CD14-positive monocyte (primary cell): ENCODE measurements at regions not wholly inside any gene's neighbourhood (a gene's known extent, or its start where the extent isn't known, plus 50 kb on each side); places are given as distances from the start of the nearest gene placed in this dataset.

Experiments used
- DNase-seq, 3 donors: peaks; one replicate each; pipeline ENCODE4 v3.0.0-alpha.2; 2011 to 2022
- H2AFZ ChIP-seq: 2 replicates; pipeline ENCODE4 v1.6.0; 2012; ENCODE audit warnings: mild to moderate bottlenecking, low read depth, low read length, inconsistent platforms; ENCODE audit not compliant: insufficient read depth, poor library complexity, severe bottlenecking
- H3K27ac ChIP-seq, 2 donors: 1 replicate in 1 of 2; 2 replicates in 1 of 2; pipeline ENCODE4 v1.5.1; 2012 to 2013; ENCODE audit warnings: low read length in 2 of 2, control low read depth in 1 of 2, inconsistent platforms in 1 of 2, low read depth in 1 of 2, mild to moderate bottlenecking in 1 of 2
- H3K27me3 ChIP-seq, 2 donors: one replicate each; pipeline versions ENCODE4 v1.6.0 to v1.6.1; 2011 to 2013; ENCODE audit warnings: low read length in 2 of 2; ENCODE audit not compliant: control insufficient read depth in 2 of 2, insufficient read depth in 2 of 2
- H3K36me3 ChIP-seq, 2 donors: replicated peaks in 1 of 2; 1 replicate in 1 of 2; 2 replicates in 1 of 2; pipeline versions ENCODE4 v1.5.1 to v1.6.1; 2012 to 2013; ENCODE audit warnings: low read length in 2 of 2, control low read depth in 1 of 2, inconsistent platforms in 1 of 2, mild to moderate bottlenecking in 1 of 2; ENCODE audit not compliant: insufficient read depth in 2 of 2, control insufficient read depth in 1 of 2
- H3K4me1 ChIP-seq, 2 donors: 1 replicate in 1 of 2; 2 replicates in 1 of 2; pipeline versions ENCODE4 v1.5.1 to v1.6.1; 2012 to 2013; ENCODE audit warnings: low read length in 2 of 2, control low read depth in 1 of 2, inconsistent platforms in 1 of 2, mild to moderate bottlenecking in 1 of 2, moderate library complexity in 1 of 2; ENCODE audit not compliant: insufficient read depth in 2 of 2, control insufficient read depth in 1 of 2
- H3K4me2 ChIP-seq: replicated peaks from 2 replicates; pipeline ENCODE3; 2012; ENCODE audit warnings: low read length, moderate library complexity, mild to moderate bottlenecking; ENCODE audit not compliant: poor library complexity, severe bottlenecking; ENCODE audit errors: extremely low read depth
- H3K4me3 ChIP-seq, 3 experiments: fragments of 200-600 bp in 1 of 3; sonication (generic) in 1 of 3; replicated peaks in 1 of 3; 1 replicate in 2 of 3; 2 replicates in 1 of 3; pipeline ENCODE4 v1.5.1; 2011 to 2013; ENCODE audit warnings: low read length in 3 of 3, mild to moderate bottlenecking in 3 of 3, control low read depth in 2 of 3, low read depth in 2 of 3, inconsistent platforms in 1 of 3, moderate library complexity in 1 of 3
- H3K79me2 ChIP-seq: 2 replicates; pipeline ENCODE4 v1.6.0; 2012; ENCODE audit warnings: mild to moderate bottlenecking, control low read depth, inconsistent platforms, low read length, moderate library complexity; ENCODE audit not compliant: insufficient read depth
- H3K9ac ChIP-seq: 2 replicates; pipeline ENCODE4 v1.6.0; 2017; ENCODE audit warnings: low read length, mild to moderate bottlenecking; ENCODE audit not compliant: insufficient read depth, poor library complexity, severe bottlenecking
- H3K9me3 ChIP-seq, 2 donors: replicated peaks in 1 of 2; 1 replicate in 1 of 2; 2 replicates in 1 of 2; pipeline versions ENCODE4 v1.5.1 to v1.6.1; 2012 to 2013; ENCODE audit warnings: low read length in 2 of 2, control low read depth in 1 of 2; ENCODE audit not compliant: control insufficient read depth in 1 of 2, insufficient read depth in 1 of 2
- H4K20me1 ChIP-seq: 2 replicates; pipeline ENCODE4 v1.6.0; 2012; ENCODE audit warnings: mild to moderate bottlenecking, low read length, control low read depth, moderate library complexity; ENCODE audit not compliant: insufficient read depth
- H3K27ac Mint-ChIP-seq, 7 donors: one replicate each; pipeline ENCODE4 v1.8.0; 2020; ENCODE audit warnings: mild to moderate bottlenecking in 7 of 7, mixed read lengths in 7 of 7, moderate library complexity in 6 of 7, inconsistent platforms in 2 of 7
- H3K27me3 Mint-ChIP-seq, 3 donors: one replicate each; pipeline ENCODE4 v1.8.0; 2021 to 2022; ENCODE audit warnings: low read depth in 3 of 3, mild to moderate bottlenecking in 3 of 3, mixed read lengths in 3 of 3, moderate library complexity in 3 of 3, inconsistent platforms in 1 of 3
- H3K36me3 Mint-ChIP-seq, 2 donors: one replicate each; pipeline ENCODE4 v1.8.0; 2020; ENCODE audit warnings: mixed read lengths in 2 of 2, inconsistent platforms in 1 of 2, mild to moderate bottlenecking in 1 of 2
- H3K4me1 Mint-ChIP-seq: one replicate; pipeline ENCODE4 v1.8.0; 2020; ENCODE audit warnings: mild to moderate bottlenecking, mixed read lengths
- H3K4me3 Mint-ChIP-seq, 2 donors: one replicate each; pipeline ENCODE4 v1.8.0; 2020; ENCODE audit warnings: mild to moderate bottlenecking in 2 of 2, mixed read lengths in 2 of 2, moderate library complexity in 1 of 2
- H3K9me3 Mint-ChIP-seq, 7 donors: one replicate each; pipeline ENCODE4 v1.8.0; 2020 to 2022; ENCODE audit warnings: mixed read lengths in 7 of 7, mild to moderate bottlenecking in 6 of 7, moderate library complexity in 6 of 7, inconsistent platforms in 2 of 7
- WGBS: methylation state at CpG from one replicate; pipeline ENCODE4 v1.1.5; 2013; ENCODE audit warnings: missing lambda C conversion rate; ENCODE audit not compliant: insufficient coverage; 5-methylcytosine and 5-hydroxymethylcytosine counted together
- intact Hi-C, 2 donors: fragments of 100-400 bp; cut with micrococcal nuclease; formaldehyde crosslinking; loops; one replicate each; pipeline versions ENCODE4 v1.15.0 to v1.15.1; 2023
- TF ChIP-seq, protein P1 (sequence below): fragments of 200-600 bp; IDR thresholded peaks from one replicate; pipeline ENCODE4 v1.8.0; 2022; ENCODE audit warnings: antibody characterized with exemption, mild to moderate bottlenecking

DNA sequence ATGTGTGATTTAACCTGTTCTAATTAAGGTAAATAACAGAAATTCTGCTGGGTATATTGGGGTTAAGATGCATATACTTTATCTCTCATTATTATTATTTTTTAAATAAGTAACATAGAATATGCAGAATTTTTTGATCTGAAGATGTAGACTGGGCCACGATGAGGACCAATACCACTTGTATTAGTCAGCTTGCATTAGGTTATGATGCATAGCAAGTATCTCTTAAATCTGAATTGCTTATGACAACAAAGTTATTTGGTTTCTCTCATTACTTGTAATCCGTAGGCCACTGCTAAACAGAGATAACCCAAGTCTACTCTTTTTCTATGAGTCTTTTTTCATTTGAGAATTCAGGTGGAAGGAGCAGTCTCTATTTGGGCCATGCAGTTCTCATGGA lies 145.5 kb upstream of the NOVA1 start:
- no peaks in the 10 kb centered on the region for H3K36me3 Mint-ChIP-seq
- 83% methylated on average over 1 of the region's 2 CpGs for WGBS

DNA sequence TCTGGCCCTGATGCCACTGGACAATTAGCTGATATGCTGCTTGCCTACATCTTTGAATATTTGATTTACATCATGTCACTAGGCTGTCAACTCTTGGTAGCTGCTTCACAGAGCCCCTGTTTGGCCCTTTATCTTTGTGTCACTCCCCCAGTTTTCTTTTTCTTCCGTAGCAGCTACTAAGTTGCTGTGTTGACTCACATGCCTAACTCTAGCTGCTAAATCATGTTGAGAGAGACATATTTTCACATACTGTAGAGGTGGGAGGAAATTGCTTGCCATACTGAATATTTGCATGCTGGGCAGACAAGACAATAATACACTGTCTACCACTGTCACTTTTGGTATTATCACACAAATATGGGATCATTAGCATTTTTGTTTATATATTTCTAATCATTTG lies 147.1 kb upstream of the NOVA1 start:
- Histone ChIP-seq H3K4me1 (no peaks in the 10 kb centered on the region), H3K27ac (no peak overlapping the region), H2AFZ (no peak overlapping the region), H3K27me3 (no peaks in the 10 kb centered on the region), H3K79me2 (no peaks in the 10 kb centered on the region), H3K9ac (no peak overlapping the region), H3K9me3 (no peaks in the 10 kb centered on the region), H3K4me2 (no peak overlapping the region), H4K20me1 (no peaks in the 10 kb centered on the region), H3K36me3 (no peaks in the 10 kb centered on the region), H3K4me3 (no peak overlapping the region)
- intact Hi-C loops: no loop called here
- Mint-ChIP-seq H3K4me3 (no peak overlapping the region), H3K36me3 (no peaks in the 10 kb centered on the region), H3K27ac (no peak overlapping the region), H3K4me1 (no peaks in the 10 kb centered on the region), H3K27me3 (no peaks in the 10 kb centered on the region), H3K9me3 (no peaks in the 10 kb centered on the region)
- TF ChIP-seq, protein P1, sequence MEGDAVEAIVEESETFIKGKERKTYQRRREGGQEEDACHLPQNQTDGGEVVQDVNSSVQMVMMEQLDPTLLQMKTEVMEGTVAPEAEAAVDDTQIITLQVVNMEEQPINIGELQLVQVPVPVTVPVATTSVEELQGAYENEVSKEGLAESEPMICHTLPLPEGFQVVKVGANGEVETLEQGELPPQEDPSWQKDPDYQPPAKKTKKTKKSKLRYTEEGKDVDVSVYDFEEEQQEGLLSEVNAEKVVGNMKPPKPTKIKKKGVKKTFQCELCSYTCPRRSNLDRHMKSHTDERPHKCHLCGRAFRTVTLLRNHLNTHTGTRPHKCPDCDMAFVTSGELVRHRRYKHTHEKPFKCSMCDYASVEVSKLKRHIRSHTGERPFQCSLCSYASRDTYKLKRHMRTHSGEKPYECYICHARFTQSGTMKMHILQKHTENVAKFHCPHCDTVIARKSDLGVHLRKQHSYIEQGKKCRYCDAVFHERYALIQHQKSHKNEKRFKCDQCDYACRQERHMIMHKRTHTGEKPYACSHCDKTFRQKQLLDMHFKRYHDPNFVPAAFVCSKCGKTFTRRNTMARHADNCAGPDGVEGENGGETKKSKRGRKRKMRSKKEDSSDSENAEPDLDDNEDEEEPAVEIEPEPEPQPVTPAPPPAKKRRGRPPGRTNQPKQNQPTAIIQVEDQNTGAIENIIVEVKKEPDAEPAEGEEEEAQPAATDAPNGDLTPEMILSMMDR: no peak
- WGBS: no CpG with 5 or more reads among the region's 1 CpG
- DNase-seq: no peak

More for the DNA sequence above, 145.5 kb upstream of the NOVA1 start:
- H3K4me3 Mint-ChIP-seq: no peak overlapping the region
- Histone ChIP-seq H3K9me3 (no peaks in the 10 kb centered on the region), H3K27me3 (no peaks in the 10 kb centered on the region), H3K9ac (no peak overlapping the region), H3K36me3 (no peaks in the 10 kb centered on the region), H4K20me1 (no peaks in the 10 kb centered on the region), H3K27ac (no peak overlapping the region), H3K4me2 (no peak overlapping the region), H3K79me2 (no peaks in the 10 kb centered on the region), H3K4me3 (no peak overlapping the region), H3K4me1 (no peaks in the 10 kb centered on the region), H2AFZ (no peak overlapping the region)
- peaks cover 0 to 3% (median 0%) of the 10 kb centered on the region in 3 donors for H3K27me3 Mint-ChIP-seq
- H3K27ac Mint-ChIP-seq: no peak overlapping the region
- no peaks in the 10 kb centered on the region for H3K4me1 Mint-ChIP-seq
- H3K9me3 Mint-ChIP-seq: no peaks in the 10 kb centered on the region
- no peak for DNase-seq
- intact Hi-C loops: no loop called here
- TF ChIP-seq, protein P1: no peak
